M059J (cell line): ENCODE measurements at regions not wholly inside any gene's neighbourhood (a gene's known extent, or its start where the extent isn't known, plus 50 kb on each side); places are given as distances from the start of the nearest gene placed in this dataset.

Experiments used
- DNase-seq: peaks from one replicate; pipeline ENCODE4 v3.0.0-alpha.2; 2012; ENCODE audit warnings: low read depth

DNA sequence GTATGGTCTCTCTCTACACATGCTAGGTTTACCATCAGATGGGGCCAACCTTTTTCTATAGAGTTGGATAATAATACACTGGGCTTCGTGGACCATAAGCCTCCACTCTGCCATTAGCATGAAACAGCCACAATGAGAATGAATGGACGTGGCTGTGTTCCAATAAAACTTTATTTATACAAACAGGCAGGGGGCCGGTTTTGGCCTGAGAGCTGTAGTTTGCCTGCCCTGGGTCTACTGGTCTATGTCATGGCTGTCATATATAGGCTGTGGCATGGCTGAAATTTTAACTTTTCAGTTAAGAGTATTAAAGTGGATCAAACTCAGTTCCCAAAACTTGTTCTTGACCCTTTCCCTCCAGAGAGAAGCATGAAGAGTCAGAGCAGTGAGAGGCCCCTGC, 120.3 kb upstream of the MYL2 start:
- DNase-seq: no peak

DNA sequence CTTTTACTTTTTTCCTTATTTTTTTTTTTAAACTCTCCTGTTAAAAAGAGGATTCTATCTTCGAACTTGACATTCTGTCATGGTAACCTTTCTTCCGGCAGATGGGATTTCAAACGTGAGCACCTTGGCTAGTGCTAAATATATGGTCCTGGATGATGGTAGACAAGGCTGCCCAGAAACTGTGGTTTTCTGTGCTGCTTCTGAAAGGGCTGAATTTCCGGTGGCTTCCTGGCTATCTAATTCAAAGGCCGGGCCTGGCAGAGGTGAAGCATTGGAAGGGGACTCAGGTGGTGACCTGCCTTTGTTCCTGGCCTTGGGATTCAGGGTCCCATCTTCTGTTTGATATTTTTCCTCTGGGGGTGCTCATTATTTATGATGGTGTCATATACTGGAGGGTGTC, 118.6 kb upstream of the MYL2 start:
- no peak for DNase-seq

DNA sequence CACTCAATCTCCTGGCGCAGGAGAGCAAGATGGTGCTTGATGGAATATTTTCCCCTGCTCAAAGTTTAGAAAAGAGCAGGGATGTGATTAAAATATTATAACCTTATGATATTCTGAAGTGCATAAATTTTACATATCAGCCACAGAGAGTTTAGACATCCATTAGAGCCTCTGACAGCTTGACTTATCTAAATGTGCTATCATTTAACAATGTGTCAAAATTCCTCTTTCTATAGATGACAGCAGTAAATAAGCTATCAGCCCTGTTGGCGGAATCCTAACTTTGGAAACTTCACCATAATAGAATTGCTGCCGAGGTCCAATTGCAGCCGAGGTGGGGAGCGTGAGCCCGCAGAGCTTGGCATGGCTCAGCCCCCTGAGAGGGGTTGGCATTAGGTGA, 117.7 kb upstream of the MYL2 start:
- no peak for DNase-seq

DNA sequence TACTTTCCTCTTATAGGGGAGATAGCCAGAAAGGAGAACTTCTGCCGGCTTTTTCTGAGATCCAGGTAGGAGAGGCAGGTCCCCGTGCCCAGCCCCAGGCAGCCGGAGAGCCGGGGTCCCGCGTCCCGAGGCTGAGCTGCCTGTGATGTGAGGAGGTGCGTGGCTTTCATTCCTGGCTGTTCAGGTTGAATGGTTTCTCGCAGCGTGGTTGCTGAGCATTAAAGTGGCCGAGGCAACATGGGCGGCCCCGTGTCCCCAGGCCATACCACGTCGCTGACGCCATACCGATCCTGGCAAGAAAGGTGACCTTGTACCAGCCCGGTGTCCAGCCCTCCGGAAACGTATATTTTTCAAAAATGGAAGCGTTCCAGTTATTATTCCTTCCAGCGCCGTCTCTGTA, 116.7 kb upstream of the MYL2 start:
- DNase-seq: no peak

DNA sequence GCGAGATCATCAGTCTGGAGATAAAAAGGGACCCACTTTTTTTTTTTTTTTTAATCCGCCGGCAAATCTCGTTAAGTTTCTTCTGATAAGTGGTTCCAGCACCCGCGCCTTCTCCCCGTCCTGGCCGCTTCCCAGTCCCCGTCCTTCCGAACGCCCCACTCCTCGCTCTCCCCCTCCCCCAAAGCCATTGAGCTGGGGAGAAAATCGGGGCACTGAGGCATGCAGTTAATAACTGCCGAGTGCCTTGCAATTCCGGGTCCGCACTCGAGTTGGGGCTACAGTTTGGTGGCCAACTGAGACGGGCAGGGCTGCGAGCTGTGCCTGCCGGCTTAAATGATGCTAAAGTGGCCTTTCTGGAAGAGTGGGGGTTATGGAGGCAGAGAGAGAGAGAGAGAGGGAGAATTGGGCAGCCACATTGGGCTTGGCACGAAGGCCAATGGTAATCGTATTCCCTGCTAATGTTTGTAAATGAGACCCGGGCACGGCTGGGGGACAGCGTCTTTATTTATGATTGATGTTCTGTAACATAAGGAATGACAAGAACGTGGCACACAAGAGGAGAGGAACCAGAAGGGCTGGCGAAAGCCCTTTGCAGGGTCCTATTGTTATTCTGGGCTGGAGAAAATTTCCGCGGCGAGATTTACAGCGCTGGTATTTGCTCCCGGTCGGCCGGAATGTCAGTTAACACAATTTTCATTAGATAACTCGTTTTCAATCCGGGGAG, 115.4 kb upstream of the MYL2 start:
- no peak for DNase-seq

DNA sequence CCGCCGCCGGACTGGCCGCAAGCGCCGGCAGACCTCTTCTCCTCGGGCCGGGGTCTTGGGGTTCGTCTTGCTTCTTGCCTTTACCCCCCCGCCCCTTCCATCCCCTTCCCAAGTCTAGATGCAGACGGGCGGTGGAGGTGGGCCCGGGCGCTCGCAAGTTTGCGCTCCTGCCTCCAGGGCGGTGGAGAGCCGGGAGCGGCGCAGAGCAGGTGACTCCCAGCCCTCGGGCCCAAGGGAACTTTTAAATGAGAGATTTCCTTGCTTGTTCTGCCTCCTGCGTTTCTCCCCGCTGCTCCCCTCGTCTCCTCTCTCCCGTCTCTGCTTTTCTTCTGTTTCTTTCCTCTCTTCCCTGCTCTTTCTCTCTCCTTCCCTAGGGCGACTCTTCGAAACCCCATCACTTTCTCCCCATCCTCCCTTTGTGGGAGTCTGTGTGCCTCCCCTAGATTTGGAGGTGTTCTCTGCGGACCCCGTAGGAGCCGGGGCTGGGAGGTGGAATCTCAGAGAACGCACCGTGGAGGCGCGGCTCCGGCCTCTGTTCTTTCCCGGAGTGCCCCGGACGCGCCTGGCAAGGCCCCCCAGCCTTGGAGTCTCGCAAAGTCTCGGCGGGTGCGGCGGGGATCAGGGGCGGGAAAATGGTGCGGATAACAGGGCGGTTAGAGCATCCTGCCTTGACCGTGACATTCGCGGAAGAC, 114.7 kb upstream of the MYL2 start:
- no peak for DNase-seq

DNA sequence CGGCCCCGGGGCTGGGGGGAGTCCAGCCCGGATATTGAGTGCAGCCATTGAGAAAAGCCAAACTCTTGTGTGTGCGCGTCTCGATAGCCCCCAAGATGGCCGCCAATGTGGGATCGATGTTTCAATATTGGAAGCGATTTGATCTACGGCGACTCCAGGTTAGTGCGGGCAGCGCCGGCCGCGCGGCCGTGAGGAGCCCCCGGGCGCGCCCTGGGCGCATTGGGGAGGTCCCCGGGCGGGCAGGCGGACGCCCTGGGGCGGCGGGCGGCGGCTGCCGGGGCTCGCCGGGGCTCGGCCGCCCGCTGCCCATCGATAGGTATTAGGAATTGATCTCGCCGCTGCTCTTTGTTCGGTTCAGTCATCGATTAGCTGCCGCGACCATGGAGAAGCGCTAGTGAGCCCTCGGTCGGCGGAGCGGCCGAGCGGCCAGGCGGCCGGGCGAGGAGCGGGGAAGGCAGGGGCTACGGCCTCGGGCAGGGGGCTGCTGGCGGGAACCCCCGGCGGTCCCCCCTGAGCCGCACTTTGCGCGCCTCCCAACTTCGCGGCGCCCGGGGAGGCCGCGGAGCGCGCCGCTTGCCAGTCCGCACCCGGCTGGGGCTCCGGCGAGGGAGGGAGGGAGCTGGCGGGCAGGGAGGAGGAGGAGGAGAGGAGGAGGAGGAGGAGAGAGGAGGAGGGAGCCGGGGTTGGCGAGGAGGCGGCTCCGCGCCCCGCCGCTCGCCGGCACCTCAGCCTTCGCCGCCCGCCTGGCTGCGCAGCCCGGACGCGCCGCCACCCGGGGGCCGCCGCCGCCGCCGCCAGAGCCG, 113.9 kb upstream of the MYL2 start, which contains the start of gene CUX2:
TSS of gene CUX2 (plus strand) at position 83 of the 803 bp plus-strand sequence.
- DNase-seq: no peak

DNA sequence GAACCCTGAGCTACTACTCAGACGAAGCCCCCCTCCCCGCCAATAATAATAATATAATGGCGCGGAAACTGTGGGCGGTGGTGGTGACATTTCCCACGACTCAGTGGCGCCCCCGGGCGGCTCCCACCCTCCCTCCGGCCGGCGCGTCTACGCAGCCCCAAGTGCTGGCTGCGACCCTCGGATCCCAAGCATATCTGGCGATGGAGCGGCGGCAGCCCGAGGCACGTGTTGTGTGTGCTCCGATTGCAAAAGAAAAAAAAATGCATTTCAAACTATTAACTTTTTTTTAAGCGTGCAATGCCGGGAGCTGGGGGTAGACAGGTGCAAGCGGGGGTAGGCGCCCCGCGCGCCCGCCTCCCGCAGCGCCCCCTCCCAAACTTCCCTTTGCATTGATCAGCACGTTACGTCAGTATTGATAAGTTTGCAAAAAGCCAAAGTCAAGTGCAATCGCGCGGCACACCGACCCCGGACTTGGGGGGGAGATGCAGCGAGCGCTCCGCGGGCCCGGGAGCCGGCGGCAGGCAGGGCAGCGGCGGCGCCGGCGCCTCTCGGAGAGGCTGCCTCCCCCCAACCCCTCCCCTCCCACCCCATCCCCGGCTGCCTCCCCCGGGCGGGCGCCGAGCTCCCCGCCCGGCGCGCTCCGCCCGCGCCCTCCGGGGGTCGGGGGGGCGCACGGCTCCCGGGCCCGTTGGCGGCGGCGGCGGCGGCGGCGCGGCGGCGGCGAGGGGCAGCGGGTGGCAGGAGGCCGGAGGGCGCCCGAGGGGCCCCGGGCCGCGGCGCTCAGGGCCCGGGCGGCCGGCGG, 113.1 kb upstream of the MYL2 start:
- DNase-seq: no peak

DNA sequence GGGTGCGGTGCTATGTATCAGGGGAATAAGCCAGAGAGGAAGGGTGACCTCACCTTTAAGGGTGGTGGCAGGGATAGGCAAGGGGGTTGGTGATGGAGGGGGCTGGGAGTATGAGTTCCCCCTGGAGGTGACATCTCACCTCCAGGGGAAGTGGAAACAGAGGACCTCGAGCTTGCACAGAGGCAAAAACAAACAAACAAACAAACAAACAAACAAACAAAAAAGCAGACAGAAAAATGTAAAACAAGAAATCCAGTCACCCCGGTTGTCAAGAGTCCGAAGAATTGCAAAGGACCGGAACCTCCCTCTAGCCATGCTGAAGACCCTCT, 112.2 kb upstream of the MYL2 start:
- no peak for DNase-seq

DNA sequence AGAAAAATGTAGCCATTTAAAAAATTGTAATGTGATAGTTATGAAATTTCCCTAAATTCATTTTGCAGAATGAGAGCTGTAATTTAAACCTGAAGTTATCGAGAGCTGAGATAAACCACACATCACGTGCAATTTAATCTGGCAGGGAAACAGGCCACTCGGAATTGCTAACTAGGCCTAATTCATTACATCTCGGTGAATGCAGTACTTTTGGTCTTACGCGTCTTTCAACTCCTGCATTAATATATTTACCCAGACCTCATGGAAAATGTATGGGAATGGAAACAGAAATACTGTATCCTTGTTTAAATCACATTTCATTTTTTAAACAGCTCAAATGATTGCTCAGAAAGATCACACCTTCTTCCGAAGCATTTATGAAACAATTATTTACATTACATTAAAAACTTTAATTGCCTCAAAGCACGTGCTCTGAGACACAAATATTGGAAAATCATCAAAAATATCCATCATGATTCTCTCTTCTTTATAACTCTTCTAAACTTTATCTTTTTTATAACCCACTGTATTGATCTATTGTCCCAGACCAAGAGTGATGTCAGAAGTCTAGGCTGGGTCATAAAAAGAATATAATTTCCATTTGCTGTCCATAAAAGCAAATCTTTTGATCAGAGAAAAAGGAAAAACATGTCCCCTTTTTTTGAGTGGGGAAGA, 111.7 kb upstream of the MYL2 start:
- no peak for DNase-seq

DNA sequence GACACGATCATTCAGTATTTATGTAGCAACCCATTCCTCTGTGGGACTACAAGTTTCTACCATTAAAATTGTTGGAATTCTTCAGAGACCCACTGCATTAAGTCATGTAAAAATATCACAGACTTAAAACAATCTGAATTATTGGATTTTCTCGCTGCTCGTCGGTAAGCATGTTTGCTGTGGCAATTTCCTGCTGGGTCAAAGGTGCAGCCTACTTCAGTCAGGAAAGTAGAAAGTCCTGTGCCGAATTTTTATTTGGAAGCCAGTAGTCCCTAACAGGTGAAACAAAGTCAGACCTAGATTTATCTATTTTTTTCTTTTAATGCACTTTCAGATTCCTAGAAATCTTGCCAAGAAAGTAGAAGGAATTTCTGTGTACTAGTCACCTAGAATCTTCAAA, 110.4 kb upstream of the MYL2 start:
- DNase-seq: no peak

DNA sequence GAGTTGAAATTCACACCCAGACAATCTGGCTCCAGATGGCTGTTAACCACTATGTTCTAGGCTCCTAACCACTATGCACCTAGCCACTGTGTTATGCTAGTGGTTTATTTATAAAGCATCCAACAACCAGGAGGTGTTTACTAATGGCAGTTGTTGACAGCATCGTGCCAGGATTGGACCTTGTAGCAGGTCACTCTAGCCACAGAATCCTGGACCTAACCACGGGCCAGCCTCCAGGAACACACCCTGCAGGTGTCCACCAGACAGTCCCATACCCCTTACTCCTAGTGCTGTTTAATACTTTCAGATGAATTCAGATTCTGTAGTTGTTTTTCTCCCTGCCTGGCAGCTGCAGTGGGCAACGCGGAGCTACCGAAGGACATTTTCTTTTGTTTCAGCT, 109.4 kb upstream of the MYL2 start:
- DNase-seq: no peak

DNA sequence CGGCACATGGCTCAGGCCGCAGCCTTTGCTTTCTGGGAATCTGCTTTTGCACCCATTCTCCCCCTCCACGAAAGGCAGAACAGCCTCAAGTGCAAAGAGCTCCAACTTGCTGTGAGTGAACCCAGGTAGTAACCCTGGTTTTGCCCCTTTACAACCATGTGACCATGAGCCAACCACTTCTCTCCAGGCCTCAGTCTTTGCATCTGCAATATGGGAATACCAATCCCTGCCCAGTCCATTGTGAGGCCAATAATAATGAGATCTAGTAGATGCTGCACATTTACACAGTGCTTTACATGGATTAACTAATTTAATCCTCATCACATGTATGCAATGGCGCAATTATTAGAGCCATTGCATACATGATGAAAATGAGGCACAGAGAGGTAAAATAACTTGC, 108.9 kb upstream of the MYL2 start:
- no peak for DNase-seq

DNA sequence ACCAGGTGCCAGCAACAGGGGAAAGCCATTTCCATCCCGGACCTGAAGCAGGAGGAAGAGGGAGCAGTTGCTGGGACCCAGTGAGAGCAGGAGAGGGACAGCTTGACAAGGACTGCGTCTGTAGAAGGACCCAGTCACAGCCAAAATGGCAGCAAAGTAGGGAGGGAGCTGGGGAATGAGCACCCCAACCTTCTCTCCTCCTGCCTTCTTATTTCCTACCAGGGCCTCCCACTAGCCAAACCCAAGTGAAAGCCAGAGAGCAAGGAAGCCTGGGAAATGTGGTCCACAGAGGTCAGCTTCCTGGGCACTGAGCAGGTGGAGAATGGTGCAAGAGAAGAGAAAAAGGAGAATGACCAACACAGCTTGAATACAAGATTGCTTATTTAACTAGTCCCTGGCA, 108.5 kb upstream of the MYL2 start:
- no peak for DNase-seq

DNA sequence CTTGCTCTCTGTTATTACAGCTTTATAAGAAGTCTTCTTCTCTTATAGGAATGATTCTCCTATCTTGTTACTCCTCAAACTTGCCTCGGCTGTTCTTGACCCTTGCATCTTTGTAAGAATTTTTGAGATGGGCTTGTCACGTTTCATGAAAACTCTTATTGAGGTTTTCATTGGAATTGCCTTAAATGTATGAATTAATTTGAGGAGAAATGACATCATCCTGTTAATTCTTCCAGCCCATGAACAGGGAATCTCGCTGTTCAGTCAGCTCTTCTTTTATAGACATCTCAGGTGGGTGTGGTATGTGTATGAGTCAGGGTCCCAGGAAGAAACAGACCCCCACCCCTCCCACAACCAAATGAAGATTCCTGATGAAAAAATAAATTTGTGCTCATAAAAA, 107.1 kb upstream of the MYL2 start:
- DNase-seq: no peak

DNA sequence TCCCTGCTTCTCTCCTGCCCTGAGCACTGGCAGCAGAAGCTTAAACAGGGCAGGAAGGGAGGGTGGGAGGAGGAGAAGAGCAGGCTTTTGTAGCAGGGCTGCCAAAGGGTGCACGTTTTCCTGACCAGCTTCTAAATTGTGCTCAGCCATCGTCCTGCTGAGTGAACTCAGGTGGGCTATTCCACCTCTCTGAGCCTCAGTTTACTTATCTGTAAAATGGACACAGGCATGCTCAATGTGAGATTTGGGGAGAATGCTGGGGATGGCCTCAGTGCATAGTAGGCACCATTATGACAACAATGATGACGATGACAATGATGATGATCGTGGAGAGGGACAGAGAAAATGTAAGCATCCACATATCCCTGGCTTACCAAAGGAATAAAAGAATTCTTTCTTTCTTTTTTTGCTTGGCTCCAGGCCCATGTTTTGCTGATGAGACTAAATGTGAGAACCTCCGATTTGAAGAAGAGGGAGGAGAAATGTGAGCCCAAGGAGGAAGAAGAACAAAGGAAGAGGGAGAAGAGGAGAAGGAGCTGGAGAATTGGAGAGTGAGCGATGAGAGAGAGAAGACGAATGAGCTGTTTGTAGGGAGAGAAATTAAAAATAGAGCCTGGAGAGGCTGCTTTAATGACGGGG, 105.5 kb upstream of the MYL2 start:
- no peak for DNase-seq

DNA sequence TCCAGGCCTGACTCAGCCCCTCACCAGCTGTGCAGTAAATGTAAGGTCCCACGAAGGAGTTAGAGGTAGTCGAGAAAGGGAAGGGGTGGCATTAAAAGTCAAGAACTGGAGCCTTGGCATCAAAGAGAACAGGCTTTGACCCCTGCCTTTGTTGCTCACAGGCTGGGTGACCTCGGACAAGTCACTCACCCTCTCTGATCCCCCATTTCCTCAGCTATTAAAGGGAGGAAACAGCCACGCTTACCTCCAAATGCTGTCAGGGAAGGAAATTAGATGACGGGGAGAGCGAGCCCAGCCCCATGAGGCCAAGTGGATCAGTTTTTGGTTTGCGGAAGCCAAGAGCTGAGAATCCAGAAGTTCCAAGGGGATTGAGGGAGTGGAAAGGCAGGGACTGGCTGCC, 104.9 kb upstream of the MYL2 start:
- DNase-seq: no peak

DNA sequence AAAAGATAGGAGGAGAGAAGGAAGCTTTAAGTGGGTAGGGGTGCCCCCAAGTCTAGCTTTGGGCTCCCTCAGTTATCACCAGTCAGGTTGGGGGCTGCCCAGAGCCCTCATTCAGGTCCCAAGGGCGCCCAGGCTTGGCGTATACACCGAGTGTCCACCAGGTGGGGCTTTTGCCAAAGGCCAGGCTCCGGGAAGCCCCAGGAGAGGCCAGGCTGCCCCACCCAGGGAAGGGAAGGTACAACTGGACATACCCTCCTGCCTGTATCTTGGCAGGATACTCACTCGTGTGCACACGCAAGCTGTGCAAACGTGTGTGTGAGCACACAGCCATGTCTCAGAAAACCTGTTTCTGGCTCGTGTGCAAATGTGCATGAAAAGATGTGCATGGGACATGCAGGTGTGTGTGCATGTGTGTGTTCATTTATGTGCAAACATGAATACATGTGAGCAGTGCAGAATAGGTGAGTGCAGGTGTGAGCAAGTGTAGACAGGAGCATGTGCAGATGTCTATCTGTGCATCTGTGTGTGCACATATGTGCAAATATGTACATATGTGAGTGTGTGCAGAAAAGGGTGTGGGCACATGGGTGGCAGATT, 103.9 kb upstream of the MYL2 start:
- peak; percentile 39 for DNase-seq

DNA sequence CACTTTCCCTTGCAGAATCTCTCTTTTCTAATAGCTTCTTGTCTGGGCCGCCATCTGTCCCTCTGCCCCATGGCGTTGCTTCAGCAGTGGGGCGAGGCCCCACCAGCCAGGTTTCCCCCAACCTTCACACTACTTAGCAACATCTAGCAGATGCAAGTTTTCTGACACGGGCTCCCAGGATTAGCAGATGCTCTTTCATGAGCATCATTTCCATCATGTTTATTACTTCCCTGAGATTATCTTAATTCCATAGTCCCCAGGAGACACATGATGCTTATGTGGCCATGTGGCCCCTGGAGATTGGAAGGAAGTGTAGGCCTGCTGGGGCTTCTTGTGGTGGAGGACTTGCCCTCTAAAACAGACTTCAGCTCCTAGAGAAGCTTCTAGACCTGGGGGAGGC, 102.0 kb upstream of the MYL2 start:
- DNase-seq: no peak

DNA sequence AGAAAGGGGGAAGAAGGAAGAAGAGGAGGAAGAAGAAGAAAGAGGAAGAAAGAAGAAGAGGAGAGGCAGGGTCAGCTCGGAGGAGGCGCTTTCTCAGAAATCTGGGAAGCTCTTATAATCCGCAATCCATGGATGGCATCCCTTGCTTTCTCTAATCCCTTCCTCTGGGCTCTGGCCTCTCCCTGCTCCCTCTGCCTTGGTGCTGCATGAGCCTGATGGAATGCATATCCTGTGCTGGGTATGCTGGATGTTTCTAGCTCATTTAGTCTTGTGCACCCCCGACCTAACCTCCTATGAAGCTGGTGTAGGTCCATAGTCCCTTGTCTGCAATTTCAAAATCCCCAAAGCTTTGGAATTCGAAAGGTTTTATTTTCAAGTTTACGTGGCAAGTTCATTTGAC, 94.2 kb upstream of the MYL2 start:
- DNase-seq: no peak

DNA sequence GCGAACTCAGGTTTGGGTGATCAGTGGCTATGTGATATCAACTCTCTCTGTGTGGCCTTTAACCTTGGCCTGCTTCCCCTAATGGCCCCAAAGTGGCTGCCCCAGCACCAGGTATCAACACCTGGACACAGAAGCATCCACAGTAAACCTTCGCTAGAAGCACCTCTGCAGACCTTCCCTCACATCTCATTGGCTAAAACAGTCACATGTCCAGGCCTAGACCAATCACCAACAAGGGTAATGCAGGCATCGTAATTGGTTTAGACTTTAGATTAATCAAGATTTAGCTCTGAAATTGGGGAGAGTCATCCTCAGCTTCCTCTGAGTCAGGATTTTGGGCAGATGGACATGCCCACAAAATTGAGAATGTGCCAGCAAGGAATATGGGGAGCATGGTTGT, 92.5 kb upstream of the MYL2 start:
- no peak for DNase-seq
